H1 (cell line): ENCODE measurements at regions not wholly inside any gene's neighbourhood (a gene's known extent, or its start where the extent isn't known, plus 50 kb on each side); places are given as distances from the start of the nearest gene placed in this dataset.

Source experiments
- CTCF ChIA-PET: fragments of 300-600 bp; sonication (Branson Sonifier 250); formaldehyde crosslinking; loops from one replicate; lab custom pipeline; 2021; ENCODE audit not compliant: partially characterized antibody; lab: Charles Lee
- POLR2A ChIA-PET: fragments of 300-600 bp; sonication (Branson Sonifier 250); formaldehyde crosslinking; loops from one replicate; lab custom pipeline; 2021; ENCODE audit warnings: inconsistent platforms; ENCODE audit not compliant: partially characterized antibody; lab: Charles Lee
- DNase-seq, 2 experiments: peaks; one replicate each; pipeline versions ENCODE4 v3.0.0 to v3.0.0-alpha.2; 2010 to 2022; ENCODE audit warnings: low spot score in 2 of 2, low read depth in 1 of 2, mixed read lengths in 1 of 2
- FAIRE-seq: peaks from 2 replicates; lab custom pipeline; 2011; peaks lifted over from hg19 to GRCh38; lab: Jason Lieb, UNC
- H2AFZ ChIP-seq: 2 replicates; pipeline ENCODE4 v1.8.1; 2012; ENCODE audit warnings: low read length, inconsistent platforms
- H2AK5ac ChIP-seq: 2 replicates; pipeline ENCODE4 v1.6.1; 2013; ENCODE audit warnings: low read depth, low read length
- H2BK120ac ChIP-seq: replicated peaks from 2 replicates; pipeline ENCODE3; 2013; ENCODE audit warnings: low read depth, low read length, inconsistent platforms
- H2BK12ac ChIP-seq: 2 replicates; pipeline ENCODE4 v1.6.1; 2013; ENCODE audit warnings: low read depth, low read length
- H2BK15ac ChIP-seq: 2 replicates; pipeline ENCODE4 v1.6.1; 2013; ENCODE audit warnings: low read length
- H2BK20ac ChIP-seq: 2 replicates; pipeline ENCODE4 v1.6.1; 2013; ENCODE audit warnings: low read length
- H2BK5ac ChIP-seq: 2 replicates; pipeline ENCODE4 v1.6.1; 2013; ENCODE audit warnings: low read depth, low read length
- H3K14ac ChIP-seq: 2 replicates; pipeline ENCODE4 v1.6.1; 2013; ENCODE audit warnings: inconsistent platforms; ENCODE audit not compliant: insufficient read length
- H3K18ac ChIP-seq: 2 replicates; pipeline ENCODE4 v1.6.1; 2013; ENCODE audit warnings: low read length; ENCODE audit errors: extremely low read depth
- H3K23ac ChIP-seq: 2 replicates; pipeline ENCODE4 v1.6.1; 2013; ENCODE audit warnings: inconsistent platforms; ENCODE audit not compliant: insufficient read length
- H3K23me2 ChIP-seq: 2 replicates; pipeline ENCODE4 v1.6.1; 2013; ENCODE audit warnings: low read depth, low read length
- H3K27ac ChIP-seq: 2 replicates; pipeline ENCODE4 v1.6.1; 2011; ENCODE audit warnings: low read depth, low read length, inconsistent platforms
- H3K27me3 ChIP-seq, 4 experiments: replicated peaks in 1 of 4; 1 replicate in 1 of 4; 2 replicates in 3 of 4; pipeline versions ENCODE4 v1.6.1 to v1.8.1; 2011 to 2013; ENCODE audit warnings: low read length in 3 of 4, mild to moderate bottlenecking in 3 of 4, inconsistent platforms in 2 of 4, mixed read lengths in 2 of 4, moderate library complexity in 1 of 4; ENCODE audit not compliant: control insufficient read depth in 3 of 4, insufficient read depth in 3 of 4; ENCODE audit errors: extremely low read depth in 1 of 4
- H3K36me3 ChIP-seq, 4 experiments: 2 replicates each; pipeline versions ENCODE4 v1.6.1 to v1.8.1; 2011 to 2013; ENCODE audit warnings: mild to moderate bottlenecking in 4 of 4, low read length in 3 of 4, moderate library complexity in 2 of 4, control low read depth in 1 of 4, inconsistent platforms in 1 of 4; ENCODE audit not compliant: insufficient read depth in 4 of 4, control insufficient read depth in 2 of 4
- H3K4ac ChIP-seq: replicated peaks from 2 replicates; pipeline ENCODE3; 2013; ENCODE audit warnings: low read length, low read depth, mixed read lengths, inconsistent platforms; ENCODE audit not compliant: insufficient read length
- H3K4me1 ChIP-seq, 4 experiments: replicated peaks in 1 of 4; 1 replicate in 1 of 4; 2 replicates in 3 of 4; pipeline versions ENCODE4 v1.6.1 to v1.8.1; 2011 to 2013; ENCODE audit warnings: low read length in 3 of 4, inconsistent platforms in 2 of 4, mixed read lengths in 1 of 4; ENCODE audit not compliant: insufficient read depth in 4 of 4, control insufficient read depth in 3 of 4
- H3K4me2 ChIP-seq, 2 experiments: 2 replicates each; pipeline versions ENCODE4 v1.6.1 to v1.8.1; 2011 to 2013; ENCODE audit warnings: low read depth in 2 of 2, low read length in 2 of 2, control low read depth in 1 of 2, inconsistent platforms in 1 of 2, mild to moderate bottlenecking in 1 of 2; ENCODE audit not compliant: insufficient read depth in 1 of 2
- H3K4me3 ChIP-seq, 4 experiments: fragments of 200-600, 300-600 bp in 1 of 4; sonication (generic), shearing (Covaris generic), sonication (Bioruptor Twin) in 1 of 4; 2 replicates each; pipeline versions ENCODE4 v1.5.1 to v1.8.1; 2011 to 2016; ENCODE audit warnings: low read length in 4 of 4, low read depth in 3 of 4, control low read depth in 2 of 4, inconsistent platforms in 2 of 4, mild to moderate bottlenecking in 2 of 4, mixed read lengths in 1 of 4, moderate library complexity in 1 of 4; ENCODE audit not compliant: insufficient read depth in 2 of 4; ENCODE audit errors: extremely low read depth in 1 of 4
- H3K56ac ChIP-seq: replicated peaks from 2 replicates; pipeline ENCODE3; 2013; ENCODE audit warnings: low read depth, mild to moderate bottlenecking, mixed read lengths, low read length, inconsistent platforms; ENCODE audit not compliant: insufficient read length
- H3K79me1 ChIP-seq: 2 replicates; pipeline ENCODE4 v1.6.1; 2013; ENCODE audit warnings: low read depth, low read length, control low read depth
- H3K79me2 ChIP-seq, 2 experiments: 2 replicates each; pipeline versions ENCODE4 v1.6.1 to v1.8.1; 2012 to 2013; ENCODE audit warnings: low read length in 2 of 2, mild to moderate bottlenecking in 2 of 2, inconsistent platforms in 1 of 2; ENCODE audit not compliant: insufficient read depth in 2 of 2, control insufficient read depth in 1 of 2
- H3K9ac ChIP-seq, 4 experiments: replicated peaks in 1 of 4; 1 replicate in 1 of 4; 2 replicates in 3 of 4; pipeline versions ENCODE4 v1.6.1 to v1.8.1; 2011 to 2013; ENCODE audit warnings: low read depth in 3 of 4, low read length in 3 of 4, control low read depth in 2 of 4, mild to moderate bottlenecking in 2 of 4, moderate library complexity in 2 of 4, inconsistent platforms in 1 of 4; ENCODE audit errors: extremely low read depth in 1 of 4
- H3K9me3 ChIP-seq, 2 experiments: 2 replicates each; pipeline versions ENCODE4 v1.6.1 to v1.8.1; 2012 to 2013; ENCODE audit warnings: mild to moderate bottlenecking in 2 of 2, moderate library complexity in 2 of 2, control low read depth in 1 of 2, inconsistent platforms in 1 of 2, low read depth in 1 of 2, low read length in 1 of 2, mixed read lengths in 1 of 2; ENCODE audit not compliant: insufficient read depth in 2 of 2
- H4K20me1 ChIP-seq, 2 experiments: replicated peaks in 1 of 2; 2 replicates each; pipeline versions ENCODE3 to v1.8.1; 2011 to 2013; ENCODE audit warnings: inconsistent platforms in 2 of 2, low read length in 2 of 2, mild to moderate bottlenecking in 1 of 2; ENCODE audit not compliant: insufficient read depth in 2 of 2, control insufficient read depth in 1 of 2
- H4K5ac ChIP-seq: 2 replicates; pipeline ENCODE4 v1.6.1; 2013; ENCODE audit warnings: low read length, low read depth, mixed read lengths, inconsistent platforms; ENCODE audit not compliant: insufficient read length
- H4K8ac ChIP-seq: 2 replicates; pipeline ENCODE4 v1.8.0; 2013; ENCODE audit warnings: mild to moderate bottlenecking, moderate library complexity, low read length, inconsistent platforms; ENCODE audit not compliant: insufficient read depth; ENCODE audit errors: extremely low read depth
- H4K91ac ChIP-seq: replicated peaks from 2 replicates; pipeline ENCODE3; 2013; ENCODE audit warnings: low read length, mixed read lengths, inconsistent platforms; ENCODE audit not compliant: insufficient read length
- ASH2L ChIP-seq: fragments of 200-600, 300-600 bp; sonication (generic); IDR thresholded peaks from one replicate; pipeline ENCODE4 v1.7.1; 2017; ENCODE audit warnings: low read length
- BACH1 ChIP-seq: IDR thresholded peaks from 2 replicates; pipeline ENCODE4 v1.6.1; 2012; ENCODE audit warnings: low read length, improper control_type of control experiment
- BRCA1 ChIP-seq: IDR thresholded peaks from 2 replicates; pipeline ENCODE4 v1.6.1; 2012; ENCODE audit warnings: low read depth, low read length, improper control_type of control experiment
- CTBP2 ChIP-seq: IDR thresholded peaks from 2 replicates; pipeline ENCODE4 v1.7.0; 2011; ENCODE audit warnings: borderline replicate concordance, mild to moderate bottlenecking, moderate library complexity, mixed read lengths, low read length; ENCODE audit not compliant: insufficient read depth, insufficient read length
- HDAC6 ChIP-seq: IDR thresholded peaks from one replicate; pipeline ENCODE4 v1.7.1; 2012; ENCODE audit warnings: low read depth, mild to moderate bottlenecking, inconsistent platforms, low read length, moderate library complexity
- MAX ChIP-seq: IDR thresholded peaks from 2 replicates; pipeline ENCODE4 v1.6.1; 2012; ENCODE audit warnings: inconsistent platforms
- SAP30 ChIP-seq: fragments of 300-600 bp; sonication (generic); IDR thresholded peaks from 2 replicates; pipeline ENCODE4 v1.7.1; 2012; ENCODE audit warnings: low read length, moderate library complexity, mild to moderate bottlenecking, inconsistent platforms; ENCODE audit not compliant: insufficient read depth, insufficient replicate concordance
- SIRT6 ChIP-seq: IDR thresholded peaks from one replicate; pipeline ENCODE4 v1.7.1; 2012; ENCODE audit warnings: low read length, inconsistent platforms
- SIX5 ChIP-seq: IDR thresholded peaks from 2 replicates; pipeline ENCODE4 v1.6.1; 2011; ENCODE audit warnings: mild to moderate bottlenecking, low read depth, low read length
- SP2 ChIP-seq: IDR thresholded peaks from 2 replicates; pipeline ENCODE4 v1.6.1; 2012; ENCODE audit warnings: mild to moderate bottlenecking, low read length, inconsistent platforms
- SP4 ChIP-seq: IDR thresholded peaks from 2 replicates; pipeline ENCODE4 v1.6.1; 2012; ENCODE audit warnings: low read length, inconsistent platforms
- TAF1 ChIP-seq: IDR thresholded peaks from 2 replicates; pipeline ENCODE4 v1.6.1; 2011; ENCODE audit warnings: mild to moderate bottlenecking, low read depth, low read length
- WGBS, 2 experiments: shearing (Covaris generic) in 1 of 2; methylation state at CpG; one replicate each; pipeline versions ENCODE4 v1.1.6 to v1.1.7; 2013 to 2015; ENCODE audit warnings: low lambda C conversion rate in 2 of 2, mixed read lengths in 2 of 2, inconsistent platforms in 1 of 2, low coverage in 1 of 2, missing lambda C conversion rate in 1 of 2; ENCODE audit not compliant: insufficient replicate concordance in 2 of 2, insufficient coverage in 1 of 2, insufficient read length in 1 of 2; ENCODE audit errors: extremely low coverage in 1 of 2, missing lambda C conversion rate in 1 of 2; 5-methylcytosine and 5-hydroxymethylcytosine counted together

DNA sequence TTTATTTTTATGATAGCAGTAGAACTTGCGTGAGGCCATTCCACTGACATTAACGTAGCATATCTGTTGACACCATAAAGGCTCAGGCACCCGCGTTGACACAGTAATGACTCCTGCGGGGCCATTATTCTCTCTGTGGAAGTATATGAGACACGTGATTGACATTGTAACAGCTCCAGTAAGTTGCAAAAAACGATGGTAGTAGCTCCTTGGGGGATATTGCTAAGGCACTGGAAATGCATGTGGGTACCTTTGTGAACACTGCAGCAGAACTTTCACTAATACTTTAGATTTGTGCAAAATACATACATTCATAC is 918.8 kb upstream of the CDH8 start:
- H3K18ac ChIP-seq: no peak overlapping the region
- H3K4me3 ChIP-seq: no peak overlapping the region
- H3K56ac ChIP-seq: no peak overlapping the region
- no peaks in the 10 kb centered on the region for H3K79me1 ChIP-seq
- H3K4me2 ChIP-seq: peak overlapping the region in 1 of 2 experiments; percentile 48; a peak in 2 of 4 replicates
- no peak overlapping the region; the same call in 1 of the 2 replicates for H2AFZ ChIP-seq
- no peak overlapping the region for H4K5ac ChIP-seq
- no peak overlapping the region for H4K8ac ChIP-seq
- H3K4me1 ChIP-seq: peaks cover 3 to 24% (median 12%) of the 10 kb centered on the region in 4 experiments; a peak in 6 of 7 replicates
- no peak overlapping the region for H2BK15ac ChIP-seq
- no peak overlapping the region for H2BK12ac ChIP-seq
- H3K79me2 ChIP-seq: no peaks in the 10 kb centered on the region
- no peaks in the 10 kb centered on the region for H3K9me3 ChIP-seq
- no peaks in the 10 kb centered on the region for H3K23me2 ChIP-seq
- H3K23ac ChIP-seq: no peak overlapping the region
- H2AK5ac ChIP-seq: no peak overlapping the region
- no peak for DNase-seq
- peak overlapping the region; percentile 55 for H2BK120ac ChIP-seq
- H3K9ac ChIP-seq: no peak overlapping the region
- no peaks in the 10 kb centered on the region for H4K20me1 ChIP-seq
- no peak overlapping the region for H3K4ac ChIP-seq
- no peaks in the 10 kb centered on the region for H3K36me3 ChIP-seq
- FAIRE-seq: no peak
- POLR2A ChIA-PET: interaction anchor here (0.7 kb wide), 1 partner anchor 9 kb away, joined by 3 read pairs; no protein-coding TSS in a partner anchor
- no peak overlapping the region for H3K27ac ChIP-seq
- H2BK20ac ChIP-seq: no peak overlapping the region
- 64% methylated on average over 7 of the region's 7 CpGs; no CpG with 5 or more reads in 1 of the 2 experiments for WGBS, 2 experiments
- H3K14ac ChIP-seq: no peak overlapping the region
- no peaks in the 10 kb centered on the region for H3K27me3 ChIP-seq
- CTCF ChIA-PET: no interaction called here
- no peak for TF ChIP-seq SIRT6
- no peak for TF ChIP-seq CTBP2
- no peak for TF ChIP-seq HDAC6
- TF ChIP-seq MAX: no peak
- no peak for TF ChIP-seq BRCA1
- TF ChIP-seq SAP30: no peak
- TF ChIP-seq SIX5: no peak
- TF ChIP-seq ASH2L: no peak
- TF ChIP-seq SP2: no peak
- no peak for TF ChIP-seq TAF1
- TF ChIP-seq BACH1: no peak
- TF ChIP-seq SP4: no peak
- H4K91ac ChIP-seq: no peak overlapping the region
- no peak overlapping the region; the same call in 1 of the 2 replicates for H2BK5ac ChIP-seq
